ENCODE measurements at regions not wholly inside any gene's neighbourhood (a gene's known extent, or its start where the extent isn't known, plus 50 kb on each side); places are given as distances from the start of the nearest gene placed in this dataset.
"Not testable (repeated sequence)": the region's sequence is repeated elsewhere in the genome, so short reads cannot be mapped to it uniquely, and the experiment has no call there.

- peak; percentile 48 for DNase-seq (ENCODE audit: low read depth)
Observed at GRCh38 chr4:4666693-4667621, 125.1 kb upstream of the STX18 start.

- no peak for DNase-seq (ENCODE audit: low read depth)
Observed at GRCh38 chr4:4666187-4666586, 124.3 kb upstream of the STX18 start.

- no peak for DNase-seq (ENCODE audit: low read depth)
Observed at GRCh38 chr4:4664234-4664633, 122.4 kb upstream of the STX18 start.

GRCh38 chr4:4663028-4663427 lies 121.2 kb upstream of the STX18 start:
- DNase-seq (ENCODE audit: low read depth) = no peak

GRCh38 chr4:4662230-4662629 lies 120.4 kb upstream of the STX18 start:
- no peak for DNase-seq (ENCODE audit: low read depth)

GRCh38 chr4:4659871-4660651 lies 118.2 kb upstream of the STX18 start:
- peak; percentile 78 for DNase-seq (ENCODE audit: low read depth)

GRCh38 chr4:4658052-4658451 lies 116.2 kb upstream of the STX18 start:
- DNase-seq (ENCODE audit: low read depth) = no peak

- no peak for DNase-seq (ENCODE audit: low read depth)
Observed at GRCh38 chr4:4656977-4657376, 115.1 kb upstream of the STX18 start.

- no peak for DNase-seq (ENCODE audit: low read depth)
Observed at GRCh38 chr4:4655901-4656300, 114.1 kb upstream of the STX18 start.

GRCh38 chr4:4655011-4655410 lies 113.2 kb upstream of the STX18 start:
- no peak for DNase-seq (ENCODE audit: low read depth)

GRCh38 chr4:4651811-4652755 lies 110.2 kb upstream of the STX18 start:
- DNase-seq (ENCODE audit: low read depth) = no peak

- no peak for DNase-seq (ENCODE audit: low read depth)
Observed at GRCh38 chr4:4647041-4647440, 105.2 kb upstream of the STX18 start.

GRCh38 chr4:4645743-4646142 lies 103.9 kb upstream of the STX18 start:
- DNase-seq (ENCODE audit: low read depth) = no peak

GRCh38 chr4:4644277-4644676 lies 102.4 kb upstream of the STX18 start:
- not testable (repeated sequence) for DNase-seq (ENCODE audit: low read depth)

GRCh38 chr4:4643743-4644142 lies 101.9 kb upstream of the STX18 start:
- not testable (repeated sequence) for DNase-seq (ENCODE audit: low read depth)

- no peak for DNase-seq (ENCODE audit: low read depth)
Observed at GRCh38 chr4:4643306-4643705, 101.5 kb upstream of the STX18 start.

GRCh38 chr4:4642496-4643000 lies 100.7 kb upstream of the STX18 start:
- no peak for DNase-seq (ENCODE audit: low read depth)

- no peak for DNase-seq (ENCODE audit: low read depth)
Observed at GRCh38 chr4:4641661-4642495, 100.0 kb upstream of the STX18 start.

- no peak for DNase-seq (ENCODE audit: low read depth)
Observed at GRCh38 chr4:4641254-4641653, 99.4 kb upstream of the STX18 start.

GRCh38 chr4:4640692-4641091 lies 98.8 kb upstream of the STX18 start:
- DNase-seq (ENCODE audit: low read depth) = no peak

GRCh38 chr4:4639370-4639769 lies 97.5 kb upstream of the STX18 start:
- DNase-seq (ENCODE audit: low read depth) = no peak
